Anterior cingulate cortex (tissue), 58 donors: ENCODE measurements at regions not wholly inside any gene's neighbourhood (a gene's known extent, or its start where the extent isn't known, plus 50 kb on each side); places are given as distances from the start of the nearest gene placed in this dataset.

Experiments
- DNase-seq, 58 donors: peaks; one replicate each; lab custom pipeline; 2025; lab: John Stamatoyannopoulos, UW

DNA sequence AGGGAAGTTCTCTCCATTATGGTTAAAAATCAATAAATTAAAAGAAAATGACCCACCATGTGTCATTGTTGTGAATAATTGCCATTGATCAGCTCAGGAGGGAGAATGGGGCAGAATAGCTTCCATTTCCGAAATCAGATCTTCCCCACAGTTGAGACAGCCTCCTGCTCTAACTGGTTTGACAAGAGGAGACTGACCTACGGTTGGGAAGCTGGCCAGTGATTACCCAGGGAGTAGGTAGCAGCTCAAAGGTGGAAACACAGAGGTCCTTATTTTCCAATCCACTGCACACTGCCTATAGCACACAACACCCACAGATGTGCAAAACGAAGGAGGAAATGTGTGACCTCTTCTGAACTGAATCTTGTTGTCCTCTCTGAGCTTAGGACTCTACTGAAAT lies 69.0 kb upstream of the DAPK1 start:
- no peak for DNase-seq

DNA sequence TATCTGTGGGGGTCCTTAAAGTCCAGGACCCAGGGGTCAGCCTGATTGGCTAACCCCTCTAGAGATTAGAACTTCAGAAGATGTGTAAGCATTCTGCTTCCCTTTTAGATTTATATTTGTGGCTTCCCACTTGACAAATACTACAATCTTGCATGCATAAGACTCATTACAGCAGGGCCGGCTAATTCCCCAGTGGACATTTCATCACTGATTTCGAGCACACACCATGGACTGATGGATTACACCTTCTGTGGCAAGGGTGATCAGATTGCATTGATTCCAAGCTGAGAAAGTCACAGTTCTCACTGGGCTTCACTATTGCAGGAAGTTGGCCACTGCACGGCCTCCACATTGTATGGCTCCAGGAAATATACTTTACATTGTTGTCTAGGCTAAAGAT lies 65.8 kb upstream of the DAPK1 start:
- DNase-seq: no peak

DNA sequence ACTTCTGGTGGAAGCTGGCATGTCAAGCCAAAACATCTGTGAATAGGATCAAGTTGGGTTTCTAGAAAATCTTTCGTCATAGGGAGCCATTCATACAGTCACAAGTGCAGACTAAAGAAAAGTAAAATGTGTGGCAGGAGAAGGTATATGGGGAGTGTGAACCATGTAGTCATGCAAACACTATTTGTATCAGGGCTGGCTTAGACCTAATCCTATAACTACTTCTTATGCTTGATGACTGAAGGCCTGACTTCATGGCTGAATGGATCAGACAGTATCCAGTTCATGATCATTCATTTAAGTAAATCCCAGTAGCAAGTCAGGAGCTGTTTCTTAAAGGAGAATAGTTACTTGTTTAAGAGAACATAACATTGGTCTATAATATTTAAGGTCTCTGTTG lies 63.8 kb upstream of the DAPK1 start:
- DNase-seq: no peak

- no peak for DNase-seq
Measured at GRCh38 chr9:87434366-87434765, 63.3 kb upstream of the DAPK1 start.

- no peak for DNase-seq
Measured at GRCh38 chr9:87435189-87435880, 62.3 kb upstream of the DAPK1 start.

DNA sequence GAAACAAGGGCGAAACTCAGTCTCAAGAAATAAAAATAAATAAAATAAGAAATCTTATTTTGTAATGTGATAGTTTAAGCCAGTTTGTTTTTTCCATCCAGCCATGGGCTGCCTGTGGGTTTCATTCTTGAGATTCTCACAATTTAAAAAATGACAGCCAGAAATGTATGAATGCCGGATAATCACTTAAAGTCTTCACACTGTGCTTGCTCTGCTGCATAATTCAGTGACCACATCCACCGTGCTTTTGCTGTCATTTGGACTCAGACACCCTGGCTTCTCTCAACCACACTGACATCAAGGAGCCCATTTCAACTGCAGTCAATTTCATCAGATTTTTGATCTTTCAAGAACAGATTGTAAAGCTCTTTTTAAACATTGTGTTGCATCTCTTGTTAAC lies 61.0 kb upstream of the DAPK1 start:
- DNase-seq: no peak

DNA sequence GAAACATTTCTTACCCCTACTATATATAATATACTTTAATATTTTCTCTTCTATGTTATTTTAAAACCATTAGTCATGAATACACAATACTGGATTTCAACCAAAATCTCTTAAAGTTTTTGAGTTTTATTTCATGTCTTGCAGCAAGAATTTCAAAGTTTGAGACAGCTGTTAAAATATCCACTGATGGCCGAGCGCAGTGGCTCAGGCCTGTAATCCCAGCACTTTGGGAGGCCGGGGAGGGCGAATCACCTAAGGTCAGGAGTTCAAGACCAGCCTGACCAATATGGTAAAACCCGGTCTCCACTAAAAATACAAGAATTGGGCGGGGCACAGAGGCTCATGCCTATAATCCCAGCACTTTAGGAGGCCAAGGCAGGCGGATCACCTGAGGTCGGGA lies 59.7 kb upstream of the DAPK1 start:
- DNase-seq: no peak

GRCh38 chr9:87441251-87441650 lies 56.4 kb upstream of the DAPK1 start:
- DNase-seq: no peak

DNA sequence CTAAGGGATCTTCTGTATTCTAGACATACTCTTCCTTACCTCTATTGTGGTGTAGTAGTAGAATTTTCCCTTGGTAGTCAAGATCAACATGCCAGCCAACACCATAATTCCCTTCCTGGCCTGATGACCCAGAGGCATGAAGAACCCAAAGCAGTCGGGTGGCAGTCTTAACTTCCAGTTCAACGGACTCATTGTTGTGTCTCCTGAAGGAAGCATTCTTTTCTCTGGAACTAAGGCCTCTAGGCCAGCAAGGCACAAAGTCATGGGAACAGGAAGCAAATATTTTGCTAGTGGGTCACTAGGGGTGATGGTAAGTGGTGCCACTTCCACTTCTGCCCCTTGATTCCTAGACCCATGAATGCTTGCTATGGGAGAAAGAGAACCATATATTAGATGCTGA lies 55.2 kb upstream of the DAPK1 start:
- DNase-seq: no peak

GRCh38 chr9:87443006-87443405 lies 54.7 kb upstream of the DAPK1 start:
- no peak for DNase-seq

DNA sequence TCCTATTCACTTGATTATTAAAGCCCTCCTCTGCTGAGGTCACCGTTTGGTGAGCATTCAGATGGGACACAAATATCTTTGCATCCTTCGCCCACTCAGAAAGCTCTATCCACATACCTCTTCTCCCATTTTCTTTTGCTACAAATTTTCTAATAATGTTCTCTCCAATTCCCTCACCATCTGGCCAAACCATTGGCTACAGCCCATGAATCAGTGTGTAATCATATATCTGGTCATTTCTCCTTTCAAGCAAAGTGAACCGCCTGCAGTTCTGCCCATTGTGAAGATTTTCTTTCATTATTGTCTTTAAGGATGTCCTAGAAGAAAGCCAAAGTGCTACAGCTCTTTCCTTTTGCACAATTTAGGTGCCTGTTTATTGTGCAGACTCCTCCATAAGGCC lies 54.2 kb upstream of the DAPK1 start:
- no peak for DNase-seq

DNA sequence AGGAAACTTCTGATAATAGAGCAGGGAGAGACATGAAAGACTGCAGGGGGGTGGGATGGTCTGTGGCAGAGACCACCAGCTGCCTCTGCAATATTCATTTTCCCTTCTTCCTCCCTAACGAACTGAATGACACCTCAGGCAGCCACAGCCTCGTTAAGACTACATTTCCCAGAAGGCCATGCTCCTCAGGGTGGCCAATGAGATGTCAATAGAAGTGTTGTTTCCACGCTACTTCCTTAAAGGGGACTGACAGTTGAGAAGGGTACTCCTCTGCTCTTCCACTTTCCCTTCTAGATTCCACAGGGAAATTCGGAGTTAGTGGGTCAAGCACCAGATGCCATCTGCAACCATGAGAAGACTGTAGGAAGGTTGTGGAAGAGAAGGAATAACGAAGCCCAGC lies 52.0 kb upstream of the DAPK1 start:
- DNase-seq: peak in 48 of 58 donors; percentile 1 to 78 (median 20)

GRCh38 chr9:87446527-87446926 lies 51.1 kb upstream of the DAPK1 start:
- no peak for DNase-seq

- no peak for DNase-seq
Measured at GRCh38 chr9:87447547-87448432, 49.9 kb upstream of the DAPK1 start.
